Common myeloid progenitor, CD34-positive (primary cell): ENCODE measurements at regions not wholly inside any gene's neighbourhood (a gene's known extent, or its start where the extent isn't known, plus 50 kb on each side); places are given as distances from the start of the nearest gene placed in this dataset.
A peak's percentile ranks its signal among the peaks of the same experiment; 100 is the strongest.

Experiments used
- CTCF ChIA-PET: fragments of 350-600 bp; sonication (Branson Sonifier 250); formaldehyde crosslinking; loops from one replicate; lab custom pipeline; 2021; ENCODE audit warnings: antibody characterized with exemption; lab: Charles Lee
- POLR2A ChIA-PET: fragments of 350-600 bp; sonication (Branson Sonifier 250); formaldehyde crosslinking; loops from one replicate; lab custom pipeline; 2021; ENCODE audit warnings: antibody characterized with exemption; lab: Charles Lee
- DNase-seq, 3 donors: peaks; one replicate each; pipeline versions ENCODE4 v3.0.0 to v3.0.0-alpha.2; 2013
- H3K27ac ChIP-seq, 2 experiments: 1 replicate in 1 of 2; 2 replicates in 1 of 2; pipeline ENCODE4 v1.7.0; 2013; ENCODE audit warnings: inconsistent platforms in 2 of 2, low read length in 2 of 2, mild to moderate bottlenecking in 2 of 2, low read depth in 1 of 2, moderate library complexity in 1 of 2; ENCODE audit not compliant: severe bottlenecking in 2 of 2, insufficient read depth in 1 of 2, poor library complexity in 1 of 2
- H3K27me3 ChIP-seq, 5 experiments: replicated peaks in 2 of 5; 1 replicate in 3 of 5; 2 replicates in 2 of 5; pipeline versions ENCODE4 v1.6.1 to v1.7.0; 2013; ENCODE audit warnings: low read length in 4 of 5, mild to moderate bottlenecking in 2 of 5, moderate library complexity in 2 of 5, inconsistent platforms in 1 of 5; ENCODE audit not compliant: insufficient read depth in 5 of 5, control insufficient read depth in 4 of 5
- H3K36me3 ChIP-seq, 4 experiments: 1 replicate in 2 of 4; 2 replicates in 2 of 4; pipeline versions ENCODE4 v1.6.1 to v1.7.0; 2013; ENCODE audit warnings: low read length in 3 of 4, control low read depth in 1 of 4, mild to moderate bottlenecking in 1 of 4; ENCODE audit not compliant: control insufficient read depth in 4 of 4, insufficient read depth in 4 of 4
- H3K4me1 ChIP-seq, 4 experiments: 1 replicate in 3 of 4; 2 replicates in 1 of 4; pipeline versions ENCODE4 v1.6.1 to v1.7.1; 2013; ENCODE audit warnings: low read length in 3 of 4, mild to moderate bottlenecking in 3 of 4, control low read depth in 1 of 4, inconsistent platforms in 1 of 4, moderate library complexity in 1 of 4; ENCODE audit not compliant: control insufficient read depth in 4 of 4, insufficient read depth in 4 of 4; ENCODE audit errors: control extremely low read depth in 1 of 4
- H3K4me3 ChIP-seq, 7 experiments: 1 replicate in 4 of 7; 2 replicates in 3 of 7; pipeline versions ENCODE4 v1.5.1 to v1.7.0; 2013; ENCODE audit warnings: mild to moderate bottlenecking in 7 of 7, low read length in 6 of 7, moderate library complexity in 6 of 7, inconsistent platforms in 2 of 7, low read depth in 2 of 7, control low read depth in 1 of 7; ENCODE audit not compliant: insufficient read depth in 4 of 7, control insufficient read depth in 1 of 7; ENCODE audit errors: extremely low read depth in 1 of 7
- H3K9me3 ChIP-seq, 5 experiments: 1 replicate in 4 of 5; 2 replicates in 1 of 5; pipeline versions ENCODE4 v1.6.1 to v1.7.1; 2013; ENCODE audit warnings: low read length in 4 of 5, mild to moderate bottlenecking in 2 of 5, inconsistent platforms in 1 of 5, low read depth in 1 of 5, moderate library complexity in 1 of 5; ENCODE audit not compliant: control insufficient read depth in 4 of 5, insufficient read depth in 2 of 5; ENCODE audit errors: control extremely low read depth in 1 of 5
- WGBS: methylation state at CpG from one replicate; pipeline ENCODE4 v1.1.5; 2013; ENCODE audit not compliant: insufficient coverage; 5-methylcytosine and 5-hydroxymethylcytosine counted together

GRCh38 chr6:28695715-28696114 lies 170.0 kb downstream of the GPX5 start:
- Histone ChIP-seq H3K9me3 (peaks cover 0 to 6% (median 4%) of the 10 kb centered on the region in 5 experiments), H3K4me1 (peaks cover 0 to 2% (median 0%) of the 10 kb centered on the region in 4 experiments), H3K27me3 (peaks cover 25 to 88% (median 42%) of the 10 kb centered on the region in 5 experiments), H3K4me3 (no peak overlapping the region), H3K36me3 (no peaks in the 10 kb centered on the region), H3K27ac (no peak overlapping the region)
- DNase-seq = peak in 1 of 3 donors; percentile 58
- POLR2A ChIA-PET = no interaction called here
- CTCF ChIA-PET = no interaction called here
- WGBS = 63% methylated on average over 5 of the region's 11 CpGs

GRCh38 chr6:28696167-28696566 lies 170.5 kb downstream of the GPX5 start:
- Histone ChIP-seq H3K9me3 (peaks cover 0 to 6% (median 4%) of the 10 kb centered on the region in 5 experiments), H3K27me3 (peaks cover 25 to 88% (median 42%) of the 10 kb centered on the region in 5 experiments), H3K36me3 (no peaks in the 10 kb centered on the region), H3K27ac (no peak overlapping the region), H3K4me1 (peaks cover 0 to 2% (median 0%) of the 10 kb centered on the region in 4 experiments), H3K4me3 (no peak overlapping the region)
- ChIA-PET CTCF (no interaction called here), POLR2A (no interaction called here)
- no peak for DNase-seq
- WGBS = 19% methylated on average over 12 of the region's 14 CpGs

GRCh38 chr6:28696682-28697081 lies 171.0 kb downstream of the GPX5 start:
- 28% methylated on average over 9 of the region's 9 CpGs for WGBS
- Histone ChIP-seq H3K27me3 (peaks cover 25 to 88% (median 42%) of the 10 kb centered on the region in 5 experiments), H3K4me3 (no peak overlapping the region), H3K27ac (no peak overlapping the region), H3K36me3 (no peaks in the 10 kb centered on the region), H3K9me3 (peaks cover 0 to 6% (median 4%) of the 10 kb centered on the region in 5 experiments), H3K4me1 (peaks cover 0 to 2% (median 0%) of the 10 kb centered on the region in 4 experiments)
- CTCF ChIA-PET = interaction anchor here (1.4 kb wide), 1 partner anchor 320 kb away, joined by 4 read pairs; no protein-coding TSS in a partner anchor
- DNase-seq = no peak
- POLR2A ChIA-PET = no interaction called here

- POLR2A ChIA-PET = no interaction called here
- 73% methylated on average over 3 of the region's 6 CpGs for WGBS
- CTCF ChIA-PET = no interaction called here
Measured at GRCh38 chr6:28707387-28708282, 182.0 kb downstream of the GPX5 start.

GRCh38 chr6:28709478-28710349 lies 184.0 kb downstream of the GPX5 start:
- H3K4me1 ChIP-seq = no peaks in the 10 kb centered on the region
- ChIA-PET CTCF (no interaction called here), POLR2A (no interaction called here)
- H3K27me3 ChIP-seq = peaks cover 12 to 53% (median 28%) of the 10 kb centered on the region in 5 experiments
- peaks cover 8 to 46% (median 24%) of the 10 kb centered on the region in 5 experiments for H3K9me3 ChIP-seq
- DNase-seq = no peak
- H3K27ac ChIP-seq = peak overlapping the region in 1 of 2 experiments; percentile 77
- H3K4me3 ChIP-seq = no peak overlapping the region
- WGBS = 5% methylated on average over 25 of the region's 30 CpGs
- no peaks in the 10 kb centered on the region for H3K36me3 ChIP-seq

More at GRCh38 chr6:28707387-28708282, 182.0 kb downstream of the GPX5 start:
- Histone ChIP-seq H3K36me3 (no peaks in the 10 kb centered on the region), H3K4me3 (no peak overlapping the region), H3K27ac (no peak overlapping the region), H3K27me3 (peaks cover 12 to 57% (median 28%) of the 10 kb centered on the region in 5 experiments), H3K9me3 (peaks cover 8 to 48% (median 24%) of the 10 kb centered on the region in 5 experiments), H3K4me1 (no peaks in the 10 kb centered on the region)
- no peak for DNase-seq

GRCh38 chr6:28710466-28711191 lies 184.9 kb downstream of the GPX5 start:
- no peaks in the 10 kb centered on the region for H3K4me1 ChIP-seq
- POLR2A ChIA-PET = no interaction called here
- peaks cover 12 to 49% (median 28%) of the 10 kb centered on the region in 5 experiments for H3K27me3 ChIP-seq
- WGBS = 48% methylated on average over 14 of the region's 16 CpGs
- no peak for DNase-seq
- H3K27ac ChIP-seq = peak overlapping the region in 1 of 2 experiments; percentile 77
- no peak overlapping the region for H3K4me3 ChIP-seq
- no peaks in the 10 kb centered on the region for H3K36me3 ChIP-seq
- CTCF ChIA-PET = no interaction called here
- peaks cover 8 to 45% (median 24%) of the 10 kb centered on the region in 5 experiments for H3K9me3 ChIP-seq
